ENCODE measurements at regions not wholly inside any gene's neighbourhood (a gene's known extent, or its start where the extent isn't known, plus 50 kb on each side); places are given as distances from the start of the nearest gene placed in this dataset.

DNA sequence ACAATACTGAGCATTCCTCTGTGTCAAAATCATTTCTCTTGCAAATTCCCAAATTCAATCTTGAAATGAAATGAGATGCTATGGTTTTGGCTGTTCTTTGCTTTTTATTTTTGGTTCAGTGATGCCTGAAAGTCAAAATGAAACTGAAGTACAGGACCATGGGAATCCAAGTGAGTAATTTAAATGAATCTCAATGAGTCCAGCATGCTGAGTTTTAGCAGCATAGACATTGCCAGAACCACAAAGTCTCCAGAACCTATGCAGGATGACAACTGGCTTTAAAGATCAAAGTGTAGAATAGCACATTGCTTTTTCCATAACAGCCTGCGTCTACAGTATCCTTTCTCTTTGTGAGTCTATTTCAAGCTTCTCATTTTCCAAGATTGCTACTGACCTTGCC is 1050.7 kb upstream of the PIK3C3 start:
- TF ChIP-seq, protein P1, sequence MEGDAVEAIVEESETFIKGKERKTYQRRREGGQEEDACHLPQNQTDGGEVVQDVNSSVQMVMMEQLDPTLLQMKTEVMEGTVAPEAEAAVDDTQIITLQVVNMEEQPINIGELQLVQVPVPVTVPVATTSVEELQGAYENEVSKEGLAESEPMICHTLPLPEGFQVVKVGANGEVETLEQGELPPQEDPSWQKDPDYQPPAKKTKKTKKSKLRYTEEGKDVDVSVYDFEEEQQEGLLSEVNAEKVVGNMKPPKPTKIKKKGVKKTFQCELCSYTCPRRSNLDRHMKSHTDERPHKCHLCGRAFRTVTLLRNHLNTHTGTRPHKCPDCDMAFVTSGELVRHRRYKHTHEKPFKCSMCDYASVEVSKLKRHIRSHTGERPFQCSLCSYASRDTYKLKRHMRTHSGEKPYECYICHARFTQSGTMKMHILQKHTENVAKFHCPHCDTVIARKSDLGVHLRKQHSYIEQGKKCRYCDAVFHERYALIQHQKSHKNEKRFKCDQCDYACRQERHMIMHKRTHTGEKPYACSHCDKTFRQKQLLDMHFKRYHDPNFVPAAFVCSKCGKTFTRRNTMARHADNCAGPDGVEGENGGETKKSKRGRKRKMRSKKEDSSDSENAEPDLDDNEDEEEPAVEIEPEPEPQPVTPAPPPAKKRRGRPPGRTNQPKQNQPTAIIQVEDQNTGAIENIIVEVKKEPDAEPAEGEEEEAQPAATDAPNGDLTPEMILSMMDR (IDR thresholded peaks at IDR 0.05; ENCODE audit: insufficient read depth, low read length, poor library complexity, severe bottlenecking), result no peak
- no peak for TF ChIP-seq EZH2phosphoT487 (conservative IDR thresholded peaks at IDR 0.05; ENCODE audit: low read length)

All from SU-DHL-6 (cell line).